MM.1S (cell line): ENCODE measurements at regions not wholly inside any gene's neighbourhood (a gene's known extent, or its start where the extent isn't known, plus 50 kb on each side); places are given as distances from the start of the nearest gene placed in this dataset.

Experiments used
- DNase-seq: peaks from one replicate; pipeline ENCODE4 v3.0.0-alpha.2; 2015
- H2AFZ ChIP-seq: fragments of 300-600 bp; sonication (generic); 2 replicates; pipeline ENCODE4 v1.6.0; 2016; ENCODE audit warnings: antibody characterized with exemption, low read length
- H3F3A ChIP-seq: fragments of 300-600 bp; sonication (generic); 2 replicates; pipeline ENCODE4 v1.6.1; 2016; ENCODE audit warnings: mild to moderate bottlenecking, antibody characterized with exemption, low read length, moderate library complexity, mixed read lengths; ENCODE audit not compliant: insufficient read depth
- H3K27ac ChIP-seq: fragments of 300-600 bp; sonication (generic); 2 replicates; pipeline ENCODE4 v1.5.1; 2016; ENCODE audit warnings: mild to moderate bottlenecking, low read length
- H3K27me3 ChIP-seq: fragments of 300-600 bp; sonication (generic); replicated peaks from 2 replicates; pipeline ENCODE4 v1.6.0; 2016; ENCODE audit warnings: low read length; ENCODE audit not compliant: insufficient read depth
- H3K36me3 ChIP-seq: fragments of 300-600 bp; sonication (generic); replicated peaks from 2 replicates; pipeline ENCODE4 v1.6.1; 2016; ENCODE audit warnings: mild to moderate bottlenecking, low read length, mixed read lengths; ENCODE audit not compliant: insufficient read depth
- H3K4me1 ChIP-seq: fragments of 300-600 bp; sonication (generic); 2 replicates; pipeline ENCODE4 v1.6.1; 2016; ENCODE audit warnings: low read length, mixed read lengths
- H3K4me2 ChIP-seq: fragments of 300-600 bp; sonication (generic); 2 replicates; pipeline ENCODE4 v1.6.0; 2016; ENCODE audit warnings: low read depth, low read length
- H3K4me3 ChIP-seq: fragments of 300-600 bp; sonication (generic); 2 replicates; pipeline ENCODE4 v1.5.1; 2016; ENCODE audit warnings: low read length, mixed read lengths
- H3K79me2 ChIP-seq: fragments of 300-600 bp; sonication (generic); 2 replicates; pipeline ENCODE4 v1.6.1; 2016; ENCODE audit warnings: mixed run types, low read length, mixed read lengths
- H3K9ac ChIP-seq: fragments of 300-600 bp; sonication (generic); 2 replicates; pipeline ENCODE4 v1.6.1; 2016; ENCODE audit warnings: low read length, mixed read lengths
- H3K9me2 ChIP-seq: fragments of 300-600 bp; sonication (generic); replicated peaks from 2 replicates; pipeline ENCODE4 v1.6.1; 2016; ENCODE audit warnings: mild to moderate bottlenecking, low read length, mixed read lengths; ENCODE audit not compliant: insufficient read depth
- H3K9me3 ChIP-seq: fragments of 300-600 bp; sonication (generic); replicated peaks from 2 replicates; pipeline ENCODE4 v1.6.1; 2016; ENCODE audit warnings: mild to moderate bottlenecking, low read length, mixed read lengths; ENCODE audit not compliant: insufficient read depth
- H4K20me1 ChIP-seq: fragments of 300-600 bp; sonication (generic); 2 replicates; pipeline ENCODE4 v1.6.1; 2016; ENCODE audit warnings: mild to moderate bottlenecking, low read length, moderate library complexity, mixed read lengths; ENCODE audit not compliant: insufficient read depth
- CTCF ChIP-seq: fragments of 300-600 bp; sonication (generic); IDR thresholded peaks from 2 replicates; pipeline ENCODE4 v1.5.1; 2016; ENCODE audit warnings: antibody characterized with exemption, low read length, mixed read lengths
- EZH2 ChIP-seq: fragments of 300-600 bp; sonication (generic); optimal IDR thresholded peaks from 2 replicates; pipeline ENCODE3; 2017; ENCODE audit warnings: low read depth, mild to moderate bottlenecking, antibody characterized with exemption, low read length, mixed read lengths
- EZH2phosphoT487 ChIP-seq: fragments of 300-600 bp; sonication (generic); IDR thresholded peaks from 2 replicates; pipeline ENCODE4 v1.6.1; 2018; ENCODE audit warnings: antibody characterized with exemption, low read length

GRCh38 chr14:42654707-42655106 lies 1048.0 kb downstream of the LRFN5 start:
- no peak overlapping the region for H3K4me2 ChIP-seq
- no peaks in the 10 kb centered on the region for H3K79me2 ChIP-seq
- no peak for TF ChIP-seq EZH2
- TF ChIP-seq EZH2phosphoT487, result no peak
- no peak for TF ChIP-seq CTCF
- no peaks in the 10 kb centered on the region for H3K9me2 ChIP-seq
- H3K27me3 ChIP-seq, result no peaks in the 10 kb centered on the region
- no peak overlapping the region for H3K27ac ChIP-seq
- H4K20me1 ChIP-seq, result no peaks in the 10 kb centered on the region
- no peak overlapping the region for H3K4me3 ChIP-seq
- H2AFZ ChIP-seq, result no peak overlapping the region
- H3F3A ChIP-seq, result no peaks in the 10 kb centered on the region
- H3K36me3 ChIP-seq, result no peaks in the 10 kb centered on the region
- no peak for DNase-seq
- no peak overlapping the region for H3K9ac ChIP-seq
- no peaks in the 10 kb centered on the region for H3K9me3 ChIP-seq
- no peaks in the 10 kb centered on the region for H3K4me1 ChIP-seq

DNA sequence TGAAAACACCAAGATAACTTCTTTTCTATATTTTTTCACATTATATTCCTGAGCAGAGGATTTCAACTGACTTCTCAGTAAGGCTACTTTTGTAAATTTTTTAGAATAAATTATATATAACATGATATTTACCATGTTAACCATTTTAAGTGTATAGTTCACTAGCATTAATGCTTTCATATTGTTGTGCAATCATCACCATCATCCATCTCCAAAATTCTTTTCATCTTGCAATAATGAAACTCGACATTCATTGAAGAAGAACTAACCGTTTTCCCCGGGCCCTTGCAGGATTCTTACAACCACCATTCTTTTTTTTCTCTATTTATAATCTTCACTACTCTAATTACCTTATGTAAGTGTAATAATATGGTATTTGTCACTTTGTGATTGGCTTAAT lies 1036.1 kb downstream of the LRFN5 start:
- DNase-seq, result no peak
- no peaks in the 10 kb centered on the region for H3F3A ChIP-seq
- no peaks in the 10 kb centered on the region for H3K9me3 ChIP-seq
- no peak overlapping the region for H2AFZ ChIP-seq
- H3K36me3 ChIP-seq, result no peaks in the 10 kb centered on the region
- no peak overlapping the region for H3K9ac ChIP-seq
- no peaks in the 10 kb centered on the region for H3K79me2 ChIP-seq
- H3K4me3 ChIP-seq, result no peak overlapping the region
- H3K4me1 ChIP-seq, result no peaks in the 10 kb centered on the region
- H3K4me2 ChIP-seq, result no peak overlapping the region
- H3K27ac ChIP-seq, result no peak overlapping the region
- no peaks in the 10 kb centered on the region for H4K20me1 ChIP-seq
- no peaks in the 10 kb centered on the region for H3K9me2 ChIP-seq
- no peaks in the 10 kb centered on the region for H3K27me3 ChIP-seq
- TF ChIP-seq EZH2phosphoT487, result no peak
- no peak for TF ChIP-seq CTCF
- no peak for TF ChIP-seq EZH2

DNA sequence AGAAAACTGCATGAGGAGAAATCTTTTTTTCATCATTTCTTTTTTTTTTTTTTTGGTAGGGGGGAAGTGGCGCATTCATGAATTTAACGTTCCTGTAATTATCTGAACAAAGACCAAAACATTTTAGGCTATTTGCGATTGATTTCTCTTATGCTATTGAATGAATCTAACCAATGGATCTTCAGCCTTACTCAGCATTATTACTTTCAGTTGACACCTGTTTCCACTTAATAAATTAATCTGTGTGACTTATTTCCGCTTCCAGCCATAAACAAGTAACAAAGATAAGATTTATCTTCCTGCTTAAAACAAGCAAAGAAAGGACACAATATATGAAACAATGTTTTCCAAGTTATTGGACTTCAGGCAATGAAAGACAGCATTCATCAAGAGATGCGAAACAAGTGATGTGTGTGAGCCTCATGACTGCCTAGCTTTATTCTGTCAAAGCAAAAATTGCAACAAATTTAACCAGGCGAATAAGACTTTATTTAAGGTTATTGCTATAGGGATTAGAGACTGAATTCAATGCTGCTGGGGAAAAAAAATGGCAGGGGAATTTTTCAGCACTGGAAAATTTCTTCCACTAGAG lies 1026.9 kb downstream of the LRFN5 start:
- TF ChIP-seq EZH2phosphoT487 (no peak), EZH2 (no peak)

GRCh38 chr14:42629553-42629952 lies 1022.9 kb downstream of the LRFN5 start:
- H3K9me2 ChIP-seq, result no peaks in the 10 kb centered on the region
- no peaks in the 10 kb centered on the region for H3K9me3 ChIP-seq
- TF ChIP-seq CTCF (no peak), EZH2phosphoT487 (no peak), EZH2 (no peak)
- no peak overlapping the region for H3K27ac ChIP-seq
- no peaks in the 10 kb centered on the region for H4K20me1 ChIP-seq
- no peak overlapping the region for H2AFZ ChIP-seq
- no peak overlapping the region for H3K4me3 ChIP-seq
- H3K36me3 ChIP-seq, result no peaks in the 10 kb centered on the region
- no peak overlapping the region for H3K9ac ChIP-seq
- H3K27me3 ChIP-seq, result no peaks in the 10 kb centered on the region
- H3K4me2 ChIP-seq, result no peak overlapping the region
- DNase-seq, result no peak
- H3K79me2 ChIP-seq, result no peaks in the 10 kb centered on the region
- H3K4me1 ChIP-seq, result no peaks in the 10 kb centered on the region
- no peaks in the 10 kb centered on the region for H3F3A ChIP-seq

More for the DNA sequence above, 1026.9 kb downstream of the LRFN5 start:
- Histone ChIP-seq H3F3A (no peaks in the 10 kb centered on the region), H3K9me2 (no peaks in the 10 kb centered on the region), H3K27me3 (no peaks in the 10 kb centered on the region), H3K79me2 (no peaks in the 10 kb centered on the region), H3K9ac (no peak overlapping the region), H3K27ac (no peak overlapping the region), H2AFZ (no peak overlapping the region), H3K4me1 (no peaks in the 10 kb centered on the region), H3K4me3 (no peak overlapping the region), H3K4me2 (no peak overlapping the region), H4K20me1 (no peaks in the 10 kb centered on the region), H3K36me3 (no peaks in the 10 kb centered on the region), H3K9me3 (no peaks in the 10 kb centered on the region)
- no peak for DNase-seq
